ENCODE measurements at regions not wholly inside any gene's neighbourhood (a gene's known extent, or its start where the extent isn't known, plus 50 kb on each side); places are given as distances from the start of the nearest gene placed in this dataset.

DNA sequence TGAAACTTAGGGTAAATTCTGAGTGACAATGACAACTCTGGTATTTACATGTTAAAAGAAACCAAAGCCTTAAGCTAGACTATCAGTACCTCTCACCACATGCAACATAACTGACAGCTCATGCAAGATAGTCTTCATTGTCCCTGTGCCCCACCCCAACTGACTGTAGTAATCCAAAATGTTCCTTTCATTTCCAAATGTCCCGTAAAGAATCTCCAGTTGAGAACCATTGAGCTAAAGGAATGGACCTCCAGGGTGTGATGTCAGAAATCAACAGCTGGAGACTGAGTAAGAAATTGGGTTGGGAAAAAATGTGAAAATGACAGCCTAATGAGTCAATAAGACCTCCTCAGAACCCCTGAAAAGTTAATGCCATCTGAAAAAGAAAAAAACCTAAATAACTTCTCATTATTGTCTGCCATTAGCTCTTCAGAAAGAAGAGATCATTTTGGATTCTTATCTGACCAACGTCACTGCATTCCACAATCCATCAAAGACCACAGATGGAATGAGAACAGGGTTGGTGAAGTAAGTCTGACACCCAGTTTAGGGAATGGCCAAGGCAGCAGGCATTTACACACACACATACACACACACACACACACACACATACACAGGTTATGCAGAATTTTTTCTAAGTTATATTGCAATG is 51.7 kb upstream of the ACVR2A start:
- Histone ChIP-seq H3K27me3 (ENCODE audit: insufficient read depth, low read length) (no peaks in the 10 kb centered on the region), H2AK5ac (ENCODE audit: insufficient read length, low read length) (no peak overlapping the region), H3K23ac (ENCODE audit: insufficient read length, low read depth, low read length) (no peak overlapping the region), H3K4ac (ENCODE audit: low read depth, low read length) (no peak overlapping the region), H4K20me1 (ENCODE audit: control insufficient read depth, insufficient read depth, insufficient read length) (no peaks in the 10 kb centered on the region), H3K18ac (ENCODE audit: insufficient read length, low read depth, low read length) (no peak overlapping the region), H3K79me1 (ENCODE audit: insufficient read depth, low read depth, low read length, poor library complexity, severe bottlenecking) (no peaks in the 10 kb centered on the region), H3K9me3 (ENCODE audit: control insufficient read depth, low read depth, low read length) (no peaks in the 10 kb centered on the region), H3K9ac (ENCODE audit: extremely low read depth, insufficient read length, low read length) (no peak overlapping the region), H2BK120ac (ENCODE audit: low read depth, low read length, poor library complexity, severe bottlenecking) (no peak overlapping the region), H3K56ac (ENCODE audit: insufficient read length, low read depth, low read length) (no peak overlapping the region), H2BK20ac (ENCODE audit: low read depth, low read length, poor library complexity, severe bottlenecking) (no peak overlapping the region), H4K5ac (ENCODE audit: insufficient read length, low read depth, low read length) (no peak overlapping the region), H2AFZ (ENCODE audit: low read length) (no peak overlapping the region), H2BK12ac (ENCODE audit: insufficient read length, low read depth, low read length) (no peak overlapping the region), H3K4me2 (ENCODE audit: insufficient read depth, insufficient read length, low read length) (no peak overlapping the region), H3K14ac (ENCODE audit: insufficient read depth, low read length) (no peak overlapping the region), H3T11ph (ENCODE audit: low read length) (no peak overlapping the region), H3K27ac (ENCODE audit: insufficient read length, low read depth, low read length) (no peak overlapping the region), H3K4me1 (ENCODE audit: insufficient read depth, low read length) (no peaks in the 10 kb centered on the region), H2BK5ac (ENCODE audit: insufficient read length, low read length) (no peak overlapping the region), H3K23me2 (ENCODE audit: insufficient read length, low read depth, low read length, poor library complexity, severe bottlenecking) (no peaks in the 10 kb centered on the region), H3K79me2 (ENCODE audit: insufficient read depth, low read length) (no peaks in the 10 kb centered on the region), H4K91ac (ENCODE audit: insufficient read length, low read depth, low read length) (no peak overlapping the region), H2BK15ac (ENCODE audit: low read depth, low read length) (no peak overlapping the region), H4K8ac (replicated peaks; ENCODE audit: insufficient read length, low read depth, low read length) (no peak overlapping the region)
- Mint-ChIP-seq H3K27me3 (ENCODE audit: low read depth) (no peaks in the 10 kb centered on the region), H3K36me3 (ENCODE audit: insufficient read depth in 1 of 3, low read depth in 3 of 3) (no peaks in the 10 kb centered on the region), H3K27ac (peak overlapping the region in 1 of 3 experiments; percentile 80; a peak in 1 of 7 replicates), H3K4me1 (peaks cover 23% of the 10 kb centered on the region in 2 experiments), H3K9me3 (no peaks in the 10 kb centered on the region), H3K4me3 (no peak overlapping the region)
- TF ChIP-seq, protein P1, sequence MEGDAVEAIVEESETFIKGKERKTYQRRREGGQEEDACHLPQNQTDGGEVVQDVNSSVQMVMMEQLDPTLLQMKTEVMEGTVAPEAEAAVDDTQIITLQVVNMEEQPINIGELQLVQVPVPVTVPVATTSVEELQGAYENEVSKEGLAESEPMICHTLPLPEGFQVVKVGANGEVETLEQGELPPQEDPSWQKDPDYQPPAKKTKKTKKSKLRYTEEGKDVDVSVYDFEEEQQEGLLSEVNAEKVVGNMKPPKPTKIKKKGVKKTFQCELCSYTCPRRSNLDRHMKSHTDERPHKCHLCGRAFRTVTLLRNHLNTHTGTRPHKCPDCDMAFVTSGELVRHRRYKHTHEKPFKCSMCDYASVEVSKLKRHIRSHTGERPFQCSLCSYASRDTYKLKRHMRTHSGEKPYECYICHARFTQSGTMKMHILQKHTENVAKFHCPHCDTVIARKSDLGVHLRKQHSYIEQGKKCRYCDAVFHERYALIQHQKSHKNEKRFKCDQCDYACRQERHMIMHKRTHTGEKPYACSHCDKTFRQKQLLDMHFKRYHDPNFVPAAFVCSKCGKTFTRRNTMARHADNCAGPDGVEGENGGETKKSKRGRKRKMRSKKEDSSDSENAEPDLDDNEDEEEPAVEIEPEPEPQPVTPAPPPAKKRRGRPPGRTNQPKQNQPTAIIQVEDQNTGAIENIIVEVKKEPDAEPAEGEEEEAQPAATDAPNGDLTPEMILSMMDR (conservative IDR thresholded peaks at IDR 0.05) = no peak
- WGBS (ENCODE audit: extremely low coverage, insufficient read length, low lambda C conversion rate) = no CpG with 5 or more reads among the region's 2 CpGs
- no peak for DNase-seq
